GM13976 (cell line): ENCODE measurements at regions not wholly inside any gene's neighbourhood (a gene's known extent, or its start where the extent isn't known, plus 50 kb on each side); places are given as distances from the start of the nearest gene placed in this dataset.
A peak's percentile ranks its signal among the peaks of the same experiment; 100 is the strongest.
"Not testable (repeated sequence)": the region's sequence is repeated elsewhere in the genome, so short reads cannot be mapped to it uniquely, and the experiment has no call there.

ENCODE experiments used
- DNase-seq: peaks from one replicate; pipeline ENCODE4 v3.0.0; 2012; ENCODE audit warnings: low spot score
- in situ Hi-C: fragments of 300-500 bp; cut with MboI; formaldehyde crosslinking; loops from one replicate; pipeline ENCODE4 v1.12.0; 2022; ENCODE audit warnings: low sequenced_read_pairs, mixed read lengths, inconsistent platforms; ENCODE audit not compliant: unreplicated experiment
- TF ChIP-seq, protein P1 (sequence below): IDR thresholded peaks from 2 replicates; pipeline ENCODE4 v1.5.1; 2012; ENCODE audit warnings: borderline replicate concordance, mild to moderate bottlenecking; ENCODE audit not compliant: insufficient read depth; ENCODE audit errors: extremely low read depth, missing control alignments, control extremely low read depth

- DNase-seq = no peak
- TF ChIP-seq, protein P1, sequence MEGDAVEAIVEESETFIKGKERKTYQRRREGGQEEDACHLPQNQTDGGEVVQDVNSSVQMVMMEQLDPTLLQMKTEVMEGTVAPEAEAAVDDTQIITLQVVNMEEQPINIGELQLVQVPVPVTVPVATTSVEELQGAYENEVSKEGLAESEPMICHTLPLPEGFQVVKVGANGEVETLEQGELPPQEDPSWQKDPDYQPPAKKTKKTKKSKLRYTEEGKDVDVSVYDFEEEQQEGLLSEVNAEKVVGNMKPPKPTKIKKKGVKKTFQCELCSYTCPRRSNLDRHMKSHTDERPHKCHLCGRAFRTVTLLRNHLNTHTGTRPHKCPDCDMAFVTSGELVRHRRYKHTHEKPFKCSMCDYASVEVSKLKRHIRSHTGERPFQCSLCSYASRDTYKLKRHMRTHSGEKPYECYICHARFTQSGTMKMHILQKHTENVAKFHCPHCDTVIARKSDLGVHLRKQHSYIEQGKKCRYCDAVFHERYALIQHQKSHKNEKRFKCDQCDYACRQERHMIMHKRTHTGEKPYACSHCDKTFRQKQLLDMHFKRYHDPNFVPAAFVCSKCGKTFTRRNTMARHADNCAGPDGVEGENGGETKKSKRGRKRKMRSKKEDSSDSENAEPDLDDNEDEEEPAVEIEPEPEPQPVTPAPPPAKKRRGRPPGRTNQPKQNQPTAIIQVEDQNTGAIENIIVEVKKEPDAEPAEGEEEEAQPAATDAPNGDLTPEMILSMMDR = no peak
- in situ Hi-C loops = no loop called here
Measured at GRCh38 chr20:57774111-57774880, 64.5 kb upstream of the PMEPA1 start.

- in situ Hi-C loops = no loop called here
- TF ChIP-seq, protein P1 = no peak
- no peak for DNase-seq
Measured at GRCh38 chr20:57773059-57773815, 63.4 kb upstream of the PMEPA1 start.

DNA sequence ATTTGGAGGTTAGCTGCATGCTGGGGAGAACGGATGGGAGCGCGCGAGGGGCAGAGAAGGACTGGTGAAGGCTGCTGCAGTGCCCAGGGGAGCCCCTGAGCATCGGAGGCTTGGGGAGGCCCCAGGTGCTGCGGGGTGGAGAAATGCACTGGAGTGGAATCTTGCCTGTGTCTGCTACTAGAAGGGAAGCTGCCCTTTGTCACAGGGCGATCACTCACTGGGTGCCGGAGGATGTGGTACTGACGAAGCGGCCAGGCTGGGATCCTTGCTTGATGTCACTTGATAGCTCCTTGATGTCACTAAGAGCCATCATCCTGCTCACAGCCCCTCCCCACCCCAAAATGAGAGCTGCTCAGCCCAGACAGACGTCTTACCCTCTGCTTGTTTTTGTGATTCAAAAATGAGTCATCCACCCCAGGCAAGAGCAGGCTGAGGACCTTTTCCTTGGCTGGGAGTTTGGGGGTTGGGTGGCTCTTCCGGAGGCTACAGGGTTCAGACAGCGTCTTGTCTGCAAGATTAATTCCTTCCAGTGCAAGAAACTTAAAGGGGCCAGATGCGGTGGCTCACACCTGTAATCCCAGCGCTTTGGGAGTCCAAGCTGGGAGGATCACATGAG lies 62.6 kb upstream of the PMEPA1 start:
- TF ChIP-seq, protein P1 = no peak
- no peak for DNase-seq
- in situ Hi-C loops = no loop called here

DNA sequence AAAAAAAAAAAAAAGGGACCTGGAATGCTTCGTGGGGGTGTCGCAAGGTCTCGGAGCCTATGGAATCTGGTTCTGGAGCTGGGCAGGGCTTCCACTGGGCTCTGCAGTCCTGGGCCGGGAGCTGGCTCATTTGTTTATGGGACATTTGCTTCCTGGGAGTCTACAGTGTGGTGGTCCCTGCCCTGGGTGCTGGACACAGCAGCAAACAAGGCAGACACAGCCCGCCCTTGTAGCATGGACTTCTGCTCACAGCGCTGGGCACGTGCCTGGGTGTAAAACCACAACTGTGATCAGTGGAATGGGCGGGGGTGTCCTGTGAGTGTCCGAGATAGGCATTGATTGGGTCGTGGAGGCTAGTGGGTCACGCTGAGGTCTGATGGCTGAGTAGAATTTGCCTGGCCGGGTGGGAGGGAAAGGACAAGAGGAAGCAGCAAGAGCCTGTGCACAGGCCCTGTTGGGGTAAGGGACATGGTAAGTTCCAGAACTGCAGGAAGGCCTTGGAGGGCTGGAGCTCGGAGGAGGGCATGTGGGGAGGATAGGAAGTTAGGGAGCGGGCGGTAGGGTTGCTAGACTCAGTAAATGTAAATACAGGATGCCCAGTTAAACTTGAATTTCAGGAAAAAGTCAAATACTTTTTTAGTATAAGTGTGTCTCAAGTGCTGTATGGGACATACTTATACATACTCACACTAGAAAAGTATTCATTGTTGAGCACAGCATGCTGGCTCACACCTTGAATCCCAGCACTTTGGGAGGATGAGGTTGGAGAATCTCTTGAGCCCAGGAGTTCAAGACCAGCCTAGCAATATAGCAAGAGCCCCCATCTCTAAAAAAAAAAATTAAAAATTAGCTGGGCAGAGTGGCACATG lies 61.3 kb upstream of the PMEPA1 start:
- TF ChIP-seq, protein P1 = no peak
- DNase-seq = no peak
- in situ Hi-C loops = no loop called here

- in situ Hi-C loops = not testable (repeated sequence)
Measured at GRCh38 chr20:57770401-57770800, 60.6 kb upstream of the PMEPA1 start.

DNA sequence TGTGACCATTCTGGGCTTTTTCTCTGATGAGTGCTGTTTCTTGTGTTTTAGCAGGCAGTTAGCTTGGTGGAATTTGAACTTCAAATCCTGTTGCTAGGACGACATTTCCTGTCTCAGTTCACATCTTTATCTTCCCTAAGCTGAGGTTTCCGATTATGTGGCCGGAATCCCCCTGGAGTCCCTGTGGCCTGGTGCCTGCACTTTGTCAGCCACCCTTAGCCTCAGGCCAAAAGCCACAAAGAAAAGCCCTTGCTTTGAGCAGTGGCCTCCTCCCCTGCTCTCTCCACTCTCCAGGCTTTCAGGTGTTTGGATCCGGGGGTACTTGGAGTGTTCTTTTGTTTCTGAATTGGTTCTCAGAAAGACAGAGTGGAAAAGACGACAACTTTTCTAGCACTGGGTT lies 59.9 kb upstream of the PMEPA1 start:
- TF ChIP-seq, protein P1 = no peak
- DNase-seq = peak; percentile 13
- in situ Hi-C loops = no loop called here

More at GRCh38 chr20:57770401-57770800, 60.6 kb upstream of the PMEPA1 start:
- not testable (repeated sequence) for DNase-seq

GRCh38 chr20:57768519-57768918 lies 58.7 kb upstream of the PMEPA1 start:
- TF ChIP-seq, protein P1 = no peak
- no peak for DNase-seq
- in situ Hi-C loops = no loop called here
